Activated B cell treated with CpG ODN at 0.5 μM for 24 hours (primary cell): ENCODE measurements at regions not wholly inside any gene's neighbourhood (a gene's known extent, or its start where the extent isn't known, plus 50 kb on each side); places are given as distances from the start of the nearest gene placed in this dataset.
"Not testable (repeated sequence)": the region's sequence is repeated elsewhere in the genome, so short reads cannot be mapped to it uniquely, and the experiment has no call there.

Experiments
- ATAC-seq: fragments of 200-7000 bp; cut with Tn5 transposase; one replicate; pipeline ENCODE4 v1.10.0; 2021; ENCODE audit warnings: low read depth, mild to moderate bottlenecking, moderate library complexity
- CTCF ChIA-PET: fragments of 350-600 bp; sonication (Branson Sonifier 250); formaldehyde crosslinking; loops from one replicate; lab custom pipeline; 2021; ENCODE audit warnings: antibody characterized with exemption; lab: Charles Lee
- POLR2A ChIA-PET: fragments of 350-600 bp; sonication (Branson Sonifier 250); formaldehyde crosslinking; loops from one replicate; lab custom pipeline; 2021; ENCODE audit warnings: antibody characterized with exemption; lab: Charles Lee
- DNase-seq: peaks from one replicate; pipeline ENCODE4 v3.0.0; 2022
- H3K27ac Mint-ChIP-seq: one replicate; pipeline ENCODE4 v1.8.0; 2020; ENCODE audit warnings: mixed read lengths
- H3K27me3 Mint-ChIP-seq: one replicate; pipeline ENCODE4 v1.8.0; 2021; ENCODE audit warnings: mixed read lengths
- H3K36me3 Mint-ChIP-seq: one replicate; pipeline ENCODE4 v1.8.0; 2021; ENCODE audit warnings: low read depth, mixed read lengths
- H3K4me1 Mint-ChIP-seq: one replicate; pipeline ENCODE4 v1.8.0; 2021; ENCODE audit warnings: mixed read lengths
- H3K4me3 Mint-ChIP-seq: one replicate; pipeline ENCODE4 v1.8.0; 2020; ENCODE audit warnings: mild to moderate bottlenecking, mixed read lengths
- H3K9me3 Mint-ChIP-seq: one replicate; pipeline ENCODE4 v1.8.0; 2020; ENCODE audit warnings: mixed read lengths
- intact Hi-C: fragments of 100-400 bp; cut with micrococcal nuclease; formaldehyde crosslinking; loops from one replicate; pipeline ENCODE4 v1.15.1; 2024
- TF ChIP-seq, protein P1 (sequence below): fragments of 200-600 bp; IDR thresholded peaks from one replicate; pipeline ENCODE4 v1.8.0; 2022; ENCODE audit warnings: antibody characterized with exemption, mild to moderate bottlenecking

DNA sequence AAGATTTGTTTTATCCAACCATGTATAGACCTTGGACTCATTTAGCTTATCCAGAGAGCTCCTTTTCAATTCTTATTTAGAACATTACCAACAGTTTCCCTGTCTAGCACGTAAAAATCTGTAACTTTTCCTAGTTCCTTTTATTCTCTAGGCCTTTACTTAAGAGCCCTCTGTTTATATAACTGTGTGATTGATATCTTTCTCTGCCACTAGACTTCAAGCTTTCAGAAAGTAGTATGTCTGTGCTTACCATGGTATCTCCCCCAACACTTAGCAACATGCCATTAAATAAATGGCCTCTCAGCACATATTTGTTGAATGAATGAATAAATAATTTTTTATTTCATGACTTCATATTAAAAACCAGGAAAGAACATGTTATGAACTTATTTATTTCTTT is 209.4 kb downstream of the PTPRC start:
- Mint-ChIP-seq H3K9me3 (no peaks in the 10 kb centered on the region), H3K27ac (no peak overlapping the region), H3K4me3 (no peak overlapping the region), H3K27me3 (no peaks in the 10 kb centered on the region), H3K36me3 (no peaks in the 10 kb centered on the region), H3K4me1 (no peaks in the 10 kb centered on the region)
- ATAC-seq (no peak), DNase-seq (no peak)
- intact Hi-C loops = no loop called here
- CTCF ChIA-PET = no interaction called here
- POLR2A ChIA-PET = no interaction called here
- TF ChIP-seq, protein P1, sequence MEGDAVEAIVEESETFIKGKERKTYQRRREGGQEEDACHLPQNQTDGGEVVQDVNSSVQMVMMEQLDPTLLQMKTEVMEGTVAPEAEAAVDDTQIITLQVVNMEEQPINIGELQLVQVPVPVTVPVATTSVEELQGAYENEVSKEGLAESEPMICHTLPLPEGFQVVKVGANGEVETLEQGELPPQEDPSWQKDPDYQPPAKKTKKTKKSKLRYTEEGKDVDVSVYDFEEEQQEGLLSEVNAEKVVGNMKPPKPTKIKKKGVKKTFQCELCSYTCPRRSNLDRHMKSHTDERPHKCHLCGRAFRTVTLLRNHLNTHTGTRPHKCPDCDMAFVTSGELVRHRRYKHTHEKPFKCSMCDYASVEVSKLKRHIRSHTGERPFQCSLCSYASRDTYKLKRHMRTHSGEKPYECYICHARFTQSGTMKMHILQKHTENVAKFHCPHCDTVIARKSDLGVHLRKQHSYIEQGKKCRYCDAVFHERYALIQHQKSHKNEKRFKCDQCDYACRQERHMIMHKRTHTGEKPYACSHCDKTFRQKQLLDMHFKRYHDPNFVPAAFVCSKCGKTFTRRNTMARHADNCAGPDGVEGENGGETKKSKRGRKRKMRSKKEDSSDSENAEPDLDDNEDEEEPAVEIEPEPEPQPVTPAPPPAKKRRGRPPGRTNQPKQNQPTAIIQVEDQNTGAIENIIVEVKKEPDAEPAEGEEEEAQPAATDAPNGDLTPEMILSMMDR = no peak

DNA sequence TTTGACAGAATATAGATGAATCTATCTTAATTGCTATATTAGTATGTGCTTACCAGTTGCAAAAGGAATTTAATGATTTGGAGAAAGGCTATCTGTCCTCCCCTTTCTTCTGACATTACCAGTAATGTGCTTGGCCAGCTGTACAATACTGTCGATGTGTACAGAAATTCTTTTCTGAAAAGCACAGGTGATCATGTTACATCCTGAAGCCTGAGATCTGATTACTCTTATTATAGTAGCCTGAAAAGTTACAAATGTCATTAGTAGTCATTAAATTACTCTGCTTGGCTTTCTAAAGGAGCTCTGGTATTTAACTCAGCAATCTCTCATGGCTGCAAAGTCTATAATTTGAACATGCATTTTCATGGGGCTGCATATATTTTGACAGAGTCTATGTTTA is 209.8 kb downstream of the PTPRC start:
- ATAC-seq (no peak), DNase-seq (no peak)
- H3K4me1 Mint-ChIP-seq = no peaks in the 10 kb centered on the region
- ChIA-PET POLR2A (no interaction called here), CTCF (no interaction called here)
- H3K9me3 Mint-ChIP-seq = no peaks in the 10 kb centered on the region
- H3K4me3 Mint-ChIP-seq = no peak overlapping the region
- H3K36me3 Mint-ChIP-seq = no peaks in the 10 kb centered on the region
- intact Hi-C loops = no loop called here
- no peaks in the 10 kb centered on the region for H3K27me3 Mint-ChIP-seq
- TF ChIP-seq, protein P1 = no peak
- H3K27ac Mint-ChIP-seq = no peak overlapping the region

DNA sequence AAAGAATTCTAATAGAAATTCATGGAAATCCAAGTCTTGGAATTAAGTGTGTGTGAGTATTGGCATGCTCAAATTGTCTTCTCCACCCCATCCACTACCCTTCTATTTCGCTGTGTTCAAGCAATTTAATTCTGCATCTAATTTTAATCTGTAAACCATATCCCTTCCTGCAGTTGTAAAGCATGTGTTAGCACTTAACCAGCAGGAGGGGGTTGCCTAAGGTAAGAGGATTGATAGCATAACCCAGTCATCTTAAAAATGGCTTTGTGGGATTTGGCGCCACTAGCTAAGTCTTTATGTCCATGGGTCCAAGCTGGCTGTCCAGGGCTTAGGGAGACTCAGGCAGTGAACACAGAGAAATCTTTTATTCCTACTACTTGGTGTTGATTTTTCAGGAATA is 210.3 kb downstream of the PTPRC start:
- ChIA-PET POLR2A (no interaction called here), CTCF (no interaction called here)
- Mint-ChIP-seq H3K4me3 (no peak overlapping the region), H3K9me3 (no peaks in the 10 kb centered on the region), H3K36me3 (no peaks in the 10 kb centered on the region), H3K4me1 (no peaks in the 10 kb centered on the region), H3K27ac (no peak overlapping the region), H3K27me3 (no peaks in the 10 kb centered on the region)
- intact Hi-C loops = no loop called here
- DNase-seq = no peak
- no peak for ATAC-seq
- TF ChIP-seq, protein P1 = no peak

DNA sequence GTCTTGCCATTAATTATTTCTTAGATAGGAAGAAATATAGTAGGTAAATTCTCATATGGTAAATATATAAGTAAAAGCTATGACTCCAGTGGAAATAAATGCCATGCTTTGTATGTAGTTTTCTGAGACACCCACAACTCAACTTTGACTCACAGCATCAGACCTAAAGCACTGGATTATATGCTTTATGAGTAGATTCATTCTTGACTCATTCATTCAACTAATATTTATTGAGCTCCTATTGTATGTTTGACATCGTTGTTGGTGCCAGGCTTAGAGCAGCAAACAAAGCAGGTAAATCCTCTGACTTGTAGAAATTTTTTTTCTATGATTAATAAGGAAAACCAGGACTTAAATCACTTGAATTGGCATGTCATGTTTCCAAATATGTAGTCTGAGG is 211.4 kb downstream of the PTPRC start:
- no peaks in the 10 kb centered on the region for H3K4me1 Mint-ChIP-seq
- DNase-seq = no peak
- POLR2A ChIA-PET = no interaction called here
- TF ChIP-seq, protein P1 = no peak
- H3K36me3 Mint-ChIP-seq = no peaks in the 10 kb centered on the region
- intact Hi-C loops = no loop called here
- CTCF ChIA-PET = no interaction called here
- no peak overlapping the region for H3K4me3 Mint-ChIP-seq
- no peak for ATAC-seq
- no peaks in the 10 kb centered on the region for H3K27me3 Mint-ChIP-seq
- H3K27ac Mint-ChIP-seq = no peak overlapping the region
- H3K9me3 Mint-ChIP-seq = no peaks in the 10 kb centered on the region

DNA sequence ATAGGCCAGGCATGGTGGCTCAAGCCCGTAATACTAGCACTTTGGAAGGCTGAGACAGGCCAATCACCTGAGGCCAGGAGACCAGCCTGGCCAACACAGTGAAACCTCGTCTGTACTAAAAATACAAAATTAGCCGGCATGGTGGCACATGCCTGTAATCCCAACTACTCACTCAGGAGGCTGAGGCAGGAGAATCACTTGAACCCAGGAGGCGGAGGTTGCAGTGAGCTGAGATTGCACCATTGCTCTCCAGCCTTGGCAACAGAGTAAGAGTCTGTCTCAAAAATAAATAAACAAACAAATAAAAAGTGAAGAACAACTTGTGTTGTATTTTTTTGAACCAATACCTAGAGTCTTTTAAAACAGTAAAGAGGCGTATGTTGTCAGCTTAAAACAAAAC is 212.1 kb downstream of the PTPRC start:
- CTCF ChIA-PET, H3K4me3 Mint-ChIP-seq, H3K27ac Mint-ChIP-seq, H3K36me3 Mint-ChIP-seq, POLR2A ChIA-PET, H3K4me1 Mint-ChIP-seq, intact Hi-C loops, DNase-seq, ATAC-seq, H3K27me3 Mint-ChIP-seq, H3K9me3 Mint-ChIP-seq: not testable (repeated sequence)

DNA sequence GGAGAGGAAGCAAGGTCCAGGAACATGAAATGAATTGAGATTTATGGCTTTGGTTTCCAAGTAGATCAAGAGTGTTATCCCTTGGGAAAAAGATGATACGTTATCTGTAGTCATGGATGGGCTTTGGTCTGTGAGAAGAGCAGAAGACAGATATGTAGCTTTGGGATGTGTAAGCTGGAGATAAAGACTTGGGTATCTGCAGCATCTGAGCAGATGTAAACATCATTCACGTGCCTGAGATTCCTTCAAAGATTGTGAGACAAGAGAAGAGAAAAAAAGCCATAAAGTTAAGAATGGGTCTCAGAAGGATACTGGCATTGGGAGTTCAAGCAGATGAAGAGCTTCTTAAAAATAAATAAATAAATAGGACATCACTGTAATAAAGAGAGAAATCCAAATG is 217.8 kb downstream of the PTPRC start:
- Mint-ChIP-seq H3K27ac (no peak overlapping the region), H3K36me3 (no peaks in the 10 kb centered on the region), H3K27me3 (no peaks in the 10 kb centered on the region), H3K4me1 (no peaks in the 10 kb centered on the region), H3K4me3 (no peak overlapping the region), H3K9me3 (no peaks in the 10 kb centered on the region)
- POLR2A ChIA-PET = interaction anchor here (0.8 kb wide), 1 partner anchor 81 kb away, joined by 4 read pairs; no protein-coding TSS in a partner anchor
- CTCF ChIA-PET = no interaction called here
- intact Hi-C loops = no loop called here
- no peak for DNase-seq
- no peak for ATAC-seq
- TF ChIP-seq, protein P1 = no peak
